A204.1 (cell line): ENCODE measurements at regions not wholly inside any gene's neighbourhood (a gene's known extent, or its start where the extent isn't known, plus 50 kb on each side); places are given as distances from the start of the nearest gene placed in this dataset.

Source experiments
- FAIRE-seq: peaks from 2 replicates; lab custom pipeline; 2012; peaks lifted over from hg19 to GRCh38; lab: Jason Lieb, UNC

GRCh38 chr9:16951502-16951901 is 81.0 kb upstream of the BNC2 start:
- FAIRE-seq: no peak

GRCh38 chr9:16950051-16950450 is 79.6 kb upstream of the BNC2 start:
- no peak for FAIRE-seq

GRCh38 chr9:16930578-16930977 is 60.1 kb upstream of the BNC2 start:
- FAIRE-seq: no peak

GRCh38 chr9:16928179-16928945 is 57.9 kb upstream of the BNC2 start:
- FAIRE-seq: no peak

- FAIRE-seq: no peak
These were observed 55.0 kb upstream of the BNC2 start for GRCh38 chr9:16925426-16925825.

- FAIRE-seq: no peak
These were observed 53.9 kb upstream of the BNC2 start for GRCh38 chr9:16924311-16924915.

GRCh38 chr9:16921855-16922254 is 51.4 kb upstream of the BNC2 start:
- FAIRE-seq: no peak
